OCI-LY7 (cell line): ENCODE measurements at regions not wholly inside any gene's neighbourhood (a gene's known extent, or its start where the extent isn't known, plus 50 kb on each side); places are given as distances from the start of the nearest gene placed in this dataset.
"Not testable (repeated sequence)": the region's sequence is repeated elsewhere in the genome, so short reads cannot be mapped to it uniquely, and the experiment has no call there.

Source experiments
- BruUV-seq: library from RNA; stranded (reverse); fragments of 400-500 nt; replicated peaks from 2 replicates; lab custom pipeline; 2021; lab: Mats Ljungman, UMichigan
- CTCF ChIA-PET: fragments of 300-600 bp; sonication (Branson Sonifier 250); formaldehyde crosslinking; loops from one replicate; lab custom pipeline; 2022; ENCODE audit warnings: antibody characterized with exemption; ENCODE audit not compliant: unreplicated experiment; lab: Charles Lee
- POLR2A ChIA-PET: fragments of 300-600 bp; sonication (Branson Sonifier 250); formaldehyde crosslinking; loops from one replicate; lab custom pipeline; 2022; ENCODE audit warnings: antibody characterized with exemption; lab: Charles Lee
- DNase-seq: peaks from one replicate; pipeline ENCODE4 v3.0.0-alpha.2; 2015; ENCODE audit warnings: low spot score
- H2AFZ ChIP-seq: fragments of 200-600 bp; sonication (generic), shearing (Covaris generic); 2 replicates; pipeline ENCODE4 v1.6.1; 2014; ENCODE audit warnings: mild to moderate bottlenecking, antibody characterized with exemption, low read length, moderate library complexity
- H3K27ac ChIP-seq: fragments of 200-600 bp; sonication (generic); 2 replicates; pipeline ENCODE4 v1.5.1; 2014; ENCODE audit warnings: mixed run types, low read depth, mild to moderate bottlenecking, moderate library complexity, low read length, inconsistent platforms; ENCODE audit not compliant: poor library complexity, severe bottlenecking
- H3K36me3 ChIP-seq: fragments of 200-600 bp; sonication (generic); 2 replicates; pipeline ENCODE4 v1.6.1; 2014; ENCODE audit warnings: mild to moderate bottlenecking, antibody characterized with exemption, low read length, moderate library complexity, mixed read lengths; ENCODE audit not compliant: insufficient read depth
- H3K4me1 ChIP-seq: fragments of 200-600 bp; sonication (generic); 2 replicates; pipeline ENCODE4 v1.5.1; 2014; ENCODE audit warnings: mild to moderate bottlenecking, low read length; ENCODE audit not compliant: insufficient read depth, poor library complexity, severe bottlenecking
- H3K4me2 ChIP-seq: fragments of 200-600 bp; sonication (generic); 2 replicates; pipeline ENCODE4 v1.6.1; 2014; ENCODE audit warnings: mild to moderate bottlenecking, low read length
- H3K4me3 ChIP-seq: fragments of 200-600 bp; sonication (generic); 2 replicates; pipeline ENCODE4 v1.5.1; 2014; ENCODE audit warnings: mild to moderate bottlenecking, low read depth, low read length; ENCODE audit not compliant: poor library complexity, severe bottlenecking
- H3K79me2 ChIP-seq: fragments of 200-600 bp; sonication (generic); 2 replicates; pipeline ENCODE4 v1.6.1; 2016; ENCODE audit warnings: low read depth, mild to moderate bottlenecking, low read length, moderate library complexity, mixed read lengths; ENCODE audit not compliant: insufficient read depth
- H3K9me2 ChIP-seq: fragments of 200-600 bp; sonication (generic); 2 replicates; pipeline ENCODE4 v1.6.1; 2016; ENCODE audit warnings: mild to moderate bottlenecking, low read length, mixed read lengths; ENCODE audit not compliant: insufficient read depth
- H3K9me3 ChIP-seq: fragments of 200-600 bp; sonication (generic); 2 replicates; pipeline ENCODE4 v1.6.1; 2014; ENCODE audit warnings: mild to moderate bottlenecking, mixed run types, low read length, mixed read lengths
- H4K20me1 ChIP-seq: fragments of 200-600 bp; sonication (generic); 2 replicates; pipeline ENCODE4 v1.6.1; 2014; ENCODE audit warnings: mild to moderate bottlenecking, antibody characterized with exemption, low read length, moderate library complexity, mixed read lengths; ENCODE audit not compliant: insufficient read depth
- EZH2phosphoT487 ChIP-seq: fragments of 200-600 bp; sonication (generic); IDR thresholded peaks from 2 replicates; pipeline ENCODE4 v1.6.1; 2018; ENCODE audit warnings: low read depth, borderline replicate concordance, mild to moderate bottlenecking, mixed run types, antibody characterized with exemption, low read length, moderate library complexity, mixed read lengths
- intact Hi-C: fragments of 100-400 bp; cut with micrococcal nuclease; formaldehyde crosslinking; loops from one replicate; pipeline ENCODE4 v1.10.0; 2022; ENCODE audit not compliant: unreplicated experiment
- TF ChIP-seq, protein P1 (sequence below): fragments of 200-600 bp; sonication (generic); conservative IDR thresholded peaks from 2 replicates; pipeline ENCODE4 v1.5.1; 2014; ENCODE audit warnings: mild to moderate bottlenecking, antibody characterized with exemption, low read length, moderate library complexity, mixed read lengths

DNA sequence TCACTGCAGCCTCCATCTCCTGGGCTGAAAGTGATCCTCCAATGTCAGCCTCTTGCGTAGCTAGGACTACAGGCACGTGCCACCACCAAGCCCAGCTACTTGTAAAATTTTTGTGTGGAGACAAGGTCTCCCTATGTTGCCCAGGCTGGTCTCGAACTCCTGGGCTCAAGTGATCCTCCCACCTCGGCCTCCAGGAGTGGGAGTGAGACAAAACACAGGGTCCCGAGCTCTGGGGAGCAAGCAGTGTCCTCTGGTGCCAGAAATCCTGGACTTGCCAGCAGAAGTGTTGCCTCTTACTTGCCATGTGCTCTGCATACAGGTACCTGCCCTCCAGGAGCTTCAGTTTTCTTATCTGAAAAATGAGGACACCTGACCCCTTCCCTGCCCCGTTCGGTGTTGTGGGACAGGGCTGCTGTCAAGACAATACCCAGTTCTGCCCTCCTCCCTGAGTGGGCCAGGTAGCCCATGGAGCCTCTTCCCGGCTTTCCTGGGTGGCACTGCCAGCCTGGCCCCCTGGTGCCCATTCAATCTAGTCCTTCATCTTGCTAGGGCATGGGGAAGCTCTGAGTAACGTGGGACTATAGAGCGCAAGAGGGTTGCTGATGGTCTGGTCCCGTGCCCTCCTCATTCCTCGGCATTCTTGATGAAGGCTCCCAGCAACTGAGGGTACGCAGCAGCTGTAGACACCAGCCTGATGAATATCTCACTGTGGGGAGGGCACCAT, 164.6 kb downstream of the GOLGA6L4 start:
- no peak for DNase-seq
- Histone ChIP-seq H3K79me2 (no peaks in the 10 kb centered on the region), H3K4me2 (no peak overlapping the region), H3K27ac (no peak overlapping the region), H3K9me3 (no peaks in the 10 kb centered on the region), H2AFZ (no peak overlapping the region), H3K4me3 (no peak overlapping the region), H4K20me1 (no peaks in the 10 kb centered on the region), H3K9me2 (no peaks in the 10 kb centered on the region), H3K36me3 (no peaks in the 10 kb centered on the region), H3K4me1 (no peaks in the 10 kb centered on the region)
- TF ChIP-seq, protein P1, sequence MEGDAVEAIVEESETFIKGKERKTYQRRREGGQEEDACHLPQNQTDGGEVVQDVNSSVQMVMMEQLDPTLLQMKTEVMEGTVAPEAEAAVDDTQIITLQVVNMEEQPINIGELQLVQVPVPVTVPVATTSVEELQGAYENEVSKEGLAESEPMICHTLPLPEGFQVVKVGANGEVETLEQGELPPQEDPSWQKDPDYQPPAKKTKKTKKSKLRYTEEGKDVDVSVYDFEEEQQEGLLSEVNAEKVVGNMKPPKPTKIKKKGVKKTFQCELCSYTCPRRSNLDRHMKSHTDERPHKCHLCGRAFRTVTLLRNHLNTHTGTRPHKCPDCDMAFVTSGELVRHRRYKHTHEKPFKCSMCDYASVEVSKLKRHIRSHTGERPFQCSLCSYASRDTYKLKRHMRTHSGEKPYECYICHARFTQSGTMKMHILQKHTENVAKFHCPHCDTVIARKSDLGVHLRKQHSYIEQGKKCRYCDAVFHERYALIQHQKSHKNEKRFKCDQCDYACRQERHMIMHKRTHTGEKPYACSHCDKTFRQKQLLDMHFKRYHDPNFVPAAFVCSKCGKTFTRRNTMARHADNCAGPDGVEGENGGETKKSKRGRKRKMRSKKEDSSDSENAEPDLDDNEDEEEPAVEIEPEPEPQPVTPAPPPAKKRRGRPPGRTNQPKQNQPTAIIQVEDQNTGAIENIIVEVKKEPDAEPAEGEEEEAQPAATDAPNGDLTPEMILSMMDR = no peak
- no peak for TF ChIP-seq EZH2phosphoT487
- POLR2A ChIA-PET = no interaction called here
- CTCF ChIA-PET = no interaction called here
- intact Hi-C loops = no loop called here
- BruUV-seq = no TSS peak

DNA sequence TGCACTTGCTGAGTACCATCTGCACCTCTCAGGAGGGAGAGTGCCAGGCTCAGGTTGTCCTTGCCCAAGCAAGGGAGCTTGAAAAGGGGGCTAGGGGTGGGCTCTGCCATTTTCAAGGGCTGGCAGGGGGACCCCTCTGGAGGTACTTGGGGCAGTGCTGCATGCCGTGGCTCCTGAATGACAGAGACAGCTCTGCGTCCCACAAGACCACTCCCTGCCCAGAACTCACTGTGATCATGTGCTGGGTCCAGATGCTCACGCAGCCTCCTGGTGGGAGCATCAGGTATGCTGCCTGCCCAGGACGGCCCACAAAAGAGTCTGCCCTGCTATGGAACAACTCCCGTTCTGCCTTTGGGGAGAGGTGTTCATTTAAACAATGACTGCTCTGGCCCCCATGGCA, 165.2 kb downstream of the GOLGA6L4 start:
- H3K4me2 ChIP-seq = no peak overlapping the region
- ChIA-PET CTCF (no interaction called here), POLR2A (no interaction called here)
- no peaks in the 10 kb centered on the region for H3K4me1 ChIP-seq
- no peaks in the 10 kb centered on the region for H3K36me3 ChIP-seq
- no TSS peak for BruUV-seq
- no peak overlapping the region for H3K4me3 ChIP-seq
- H2AFZ ChIP-seq = no peak overlapping the region
- H3K9me2 ChIP-seq = no peaks in the 10 kb centered on the region
- TF ChIP-seq EZH2phosphoT487 = no peak
- TF ChIP-seq, protein P1 = no peak
- H3K79me2 ChIP-seq = no peaks in the 10 kb centered on the region
- no peaks in the 10 kb centered on the region for H4K20me1 ChIP-seq
- no peaks in the 10 kb centered on the region for H3K9me3 ChIP-seq
- DNase-seq = no peak
- no peak overlapping the region for H3K27ac ChIP-seq
- intact Hi-C loops = no loop called here

DNA sequence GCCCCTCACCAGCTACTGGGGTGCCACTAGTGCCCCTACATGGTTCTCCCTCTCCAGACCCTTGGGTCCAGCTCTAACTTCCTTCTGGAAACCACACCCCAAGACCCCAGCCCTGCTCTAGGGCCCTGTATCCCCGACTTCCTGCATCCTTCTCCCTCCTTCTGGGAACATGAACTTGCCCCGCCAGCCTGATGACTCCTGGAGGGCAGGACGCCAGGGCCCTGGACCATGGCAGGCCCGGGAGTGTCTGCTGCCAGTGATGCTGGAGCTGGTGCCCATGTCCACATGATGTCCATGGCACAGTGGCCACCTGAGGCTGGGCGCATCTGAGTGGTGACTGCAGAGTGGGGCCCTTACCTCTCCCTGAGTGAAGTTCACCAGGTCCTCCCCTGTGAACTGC, 165.9 kb downstream of the GOLGA6L4 start:
- H3K9me2 ChIP-seq, H4K20me1 ChIP-seq, H3K27ac ChIP-seq, H3K79me2 ChIP-seq, DNase-seq, H3K4me1 ChIP-seq, H3K9me3 ChIP-seq, H3K36me3 ChIP-seq, POLR2A ChIA-PET, BruUV-seq, H2AFZ ChIP-seq, H3K4me3 ChIP-seq, intact Hi-C loops, CTCF ChIA-PET, H3K4me2 ChIP-seq: not testable (repeated sequence)

DNA sequence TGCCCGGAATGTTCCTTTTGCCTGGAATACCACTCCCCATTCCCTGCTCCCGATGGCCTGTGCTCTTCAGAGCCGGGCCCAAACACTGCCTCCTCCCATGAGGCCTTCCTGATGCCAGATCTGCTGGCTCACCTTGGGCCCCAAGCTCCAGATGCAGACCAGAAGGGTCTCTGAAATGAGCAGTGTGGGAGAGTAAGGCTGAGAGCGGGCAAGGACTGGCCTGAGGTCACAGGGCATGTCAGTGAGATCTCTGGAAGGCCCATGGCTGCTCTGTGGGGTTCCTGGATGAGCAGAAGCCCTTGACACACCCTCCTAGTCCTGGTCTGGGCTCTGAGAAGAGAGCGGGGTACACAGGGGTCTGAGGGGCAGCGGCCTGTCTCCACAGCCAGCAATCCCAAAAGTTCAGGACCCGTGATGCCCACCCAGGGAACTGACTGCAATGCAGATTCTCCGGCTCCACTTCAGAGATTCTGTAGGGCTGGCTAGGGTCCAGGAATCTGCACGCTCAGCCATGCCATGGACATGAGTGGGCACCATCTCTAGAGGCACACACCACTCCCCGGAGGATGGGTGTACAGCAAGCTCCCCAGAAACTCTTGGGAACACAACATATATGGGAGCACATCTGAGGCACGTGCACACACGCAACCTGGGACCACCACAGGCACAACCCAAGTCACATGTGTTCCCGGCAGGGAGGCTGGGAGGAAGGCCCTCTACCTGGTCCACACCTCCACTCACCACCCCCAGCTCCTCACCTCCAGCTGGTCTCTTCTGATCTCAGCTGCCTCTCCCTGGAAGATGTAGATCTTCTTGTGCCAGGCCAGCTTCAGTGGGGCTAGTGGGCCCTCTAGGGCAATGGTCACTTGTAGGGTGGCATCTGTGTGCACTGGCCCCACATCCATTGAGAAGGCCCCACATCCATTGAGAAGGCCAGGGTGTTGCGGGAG, 166.6 kb downstream of the GOLGA6L4 start:
- H3K27ac ChIP-seq, H2AFZ ChIP-seq, H3K9me2 ChIP-seq, BruUV-seq, H3K4me2 ChIP-seq, H3K79me2 ChIP-seq, H3K36me3 ChIP-seq, H4K20me1 ChIP-seq, POLR2A ChIA-PET, DNase-seq, H3K4me1 ChIP-seq, CTCF ChIA-PET, intact Hi-C loops, H3K9me3 ChIP-seq, H3K4me3 ChIP-seq: not testable (repeated sequence)
